NT2/D1 (cell line): ENCODE measurements at regions not wholly inside any gene's neighbourhood (a gene's known extent, or its start where the extent isn't known, plus 50 kb on each side); places are given as distances from the start of the nearest gene placed in this dataset.
A peak's percentile ranks its signal among the peaks of the same experiment; 100 is the strongest.
"Not testable (repeated sequence)": the region's sequence is repeated elsewhere in the genome, so short reads cannot be mapped to it uniquely, and the experiment has no call there.

Experiments
- DNase-seq: peaks from one replicate; pipeline ENCODE4 v3.0.0-alpha.2; 2011; ENCODE audit warnings: low read depth, low spot score
- H3K27me3 ChIP-seq: 2 replicates; pipeline ENCODE4 v1.6.0; 2011; ENCODE audit warnings: mild to moderate bottlenecking; ENCODE audit not compliant: insufficient read length, insufficient read depth
- H3K36me3 ChIP-seq: 2 replicates; pipeline ENCODE4 v1.6.1; 2011; ENCODE audit warnings: mild to moderate bottlenecking, low read length, mixed read lengths; ENCODE audit not compliant: insufficient read depth, insufficient read length
- H3K4me1 ChIP-seq: 2 replicates; pipeline ENCODE4 v1.5.1; 2011; ENCODE audit not compliant: insufficient read depth, insufficient read length
- H3K4me3 ChIP-seq: 2 replicates; pipeline ENCODE4 v1.5.1; 2011; ENCODE audit warnings: low read depth; ENCODE audit not compliant: insufficient read length
- H3K9ac ChIP-seq: 2 replicates; pipeline ENCODE4 v1.6.0; 2011; ENCODE audit warnings: low read depth; ENCODE audit not compliant: insufficient read length
- H3K9me3 ChIP-seq: 2 replicates; pipeline ENCODE4 v1.5.1; 2011; ENCODE audit warnings: mild to moderate bottlenecking, low read length; ENCODE audit not compliant: insufficient read depth
- SUZ12 ChIP-seq: IDR thresholded peaks from 2 replicates; pipeline ENCODE4 v1.6.1; 2011; ENCODE audit not compliant: insufficient read length, insufficient read depth; ENCODE audit errors: extremely low read depth
- YY1 ChIP-seq: IDR thresholded peaks from 2 replicates; pipeline ENCODE4 v1.6.1; 2011; ENCODE audit not compliant: insufficient read length, insufficient read depth
- ZNF274 ChIP-seq: IDR thresholded peaks from 2 replicates; pipeline ENCODE4 v1.6.1; 2011; ENCODE audit warnings: mild to moderate bottlenecking, low read depth, low read length

GRCh38 chr6:10146715-10147451 lies 268.0 kb downstream of the TFAP2A start:
- Histone ChIP-seq H3K9ac (no peak overlapping the region), H3K4me1 (no peaks in the 10 kb centered on the region), H3K9me3 (no peaks in the 10 kb centered on the region), H3K4me3 (no peak overlapping the region), H3K36me3 (no peaks in the 10 kb centered on the region), H3K27me3 (no peaks in the 10 kb centered on the region)
- TF ChIP-seq SUZ12 = no peak
- TF ChIP-seq ZNF274 = no peak
- TF ChIP-seq YY1 = no peak
- DNase-seq = peak; percentile 25

DNA sequence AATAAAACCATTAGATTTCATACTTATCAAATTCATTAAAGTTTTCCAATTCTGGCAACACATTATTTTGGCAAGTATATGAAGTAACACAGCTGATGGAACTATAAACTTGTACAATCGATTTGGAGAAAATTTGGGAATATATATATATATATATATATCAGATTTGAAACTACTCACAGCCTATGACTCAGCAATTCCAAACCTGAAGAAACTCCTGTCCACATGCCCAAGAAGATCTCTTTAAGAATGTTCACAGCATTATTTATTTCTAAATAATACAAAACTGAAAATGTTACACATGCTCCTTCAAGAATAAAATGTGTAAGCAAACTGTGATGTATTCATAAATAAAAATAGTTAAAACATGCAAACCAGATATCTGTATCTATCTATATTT lies 270.1 kb downstream of the TFAP2A start:
- no peak overlapping the region for H3K9ac ChIP-seq
- no peak for DNase-seq
- no peaks in the 10 kb centered on the region for H3K4me1 ChIP-seq
- no peaks in the 10 kb centered on the region for H3K9me3 ChIP-seq
- H3K4me3 ChIP-seq = no peak overlapping the region
- H3K36me3 ChIP-seq = no peaks in the 10 kb centered on the region
- H3K27me3 ChIP-seq = no peaks in the 10 kb centered on the region
- TF ChIP-seq YY1 (no peak), SUZ12 (no peak), ZNF274 (no peak)

GRCh38 chr6:10141746-10142443 lies 273.0 kb downstream of the TFAP2A start:
- H3K9me3 ChIP-seq = no peaks in the 10 kb centered on the region
- TF ChIP-seq ZNF274 = no peak
- no peak for TF ChIP-seq YY1
- TF ChIP-seq SUZ12 = no peak
- no peak overlapping the region for H3K9ac ChIP-seq
- H3K4me3 ChIP-seq = no peak overlapping the region
- no peaks in the 10 kb centered on the region for H3K36me3 ChIP-seq
- no peak for DNase-seq
- no peaks in the 10 kb centered on the region for H3K27me3 ChIP-seq
- no peaks in the 10 kb centered on the region for H3K4me1 ChIP-seq

DNA sequence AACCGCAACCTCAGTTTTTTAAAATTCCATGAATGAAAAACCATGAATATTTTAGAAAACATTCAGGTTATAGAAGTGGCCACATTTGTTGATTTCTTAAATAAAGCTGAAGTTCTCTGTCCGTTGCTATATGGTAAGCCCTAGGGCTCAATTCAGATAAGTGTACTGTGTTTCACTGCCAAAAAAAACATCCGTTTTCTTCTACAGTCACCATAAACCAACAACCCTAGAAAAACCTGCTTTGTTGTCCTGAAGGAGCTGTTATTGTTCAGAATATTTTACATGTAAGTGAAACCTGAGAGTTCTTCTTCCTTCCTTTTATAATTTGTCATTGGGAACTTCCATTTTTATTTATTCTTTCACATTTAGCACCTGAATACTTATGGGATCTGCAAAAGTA lies 274.1 kb downstream of the TFAP2A start:
- no peak for DNase-seq
- Histone ChIP-seq H3K9ac (no peak overlapping the region), H3K9me3 (no peaks in the 10 kb centered on the region), H3K36me3 (no peaks in the 10 kb centered on the region), H3K4me3 (no peak overlapping the region), H3K4me1 (no peaks in the 10 kb centered on the region), H3K27me3 (no peaks in the 10 kb centered on the region)
- TF ChIP-seq SUZ12 = no peak
- no peak for TF ChIP-seq YY1
- TF ChIP-seq ZNF274 = no peak

DNA sequence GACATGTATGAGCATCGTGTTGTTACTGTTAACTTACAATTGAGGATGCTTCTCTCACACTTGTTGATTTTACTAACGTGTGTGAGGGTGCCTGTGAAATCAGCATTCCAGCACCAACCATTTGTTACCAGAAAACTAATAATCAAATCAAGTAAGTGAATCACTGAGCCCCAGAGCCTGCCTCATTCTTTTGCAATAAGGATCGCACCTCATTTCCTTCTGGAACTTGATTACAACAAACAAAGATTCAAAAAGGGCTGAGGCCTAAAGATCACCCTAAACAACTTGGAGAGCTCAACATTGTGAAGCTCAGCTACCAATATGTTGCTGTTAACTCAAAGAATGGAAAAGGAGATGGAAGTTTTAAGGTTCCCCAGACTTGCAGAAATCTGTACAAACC lies 274.7 kb downstream of the TFAP2A start:
- no peak overlapping the region for H3K9ac ChIP-seq
- TF ChIP-seq ZNF274 (no peak), YY1 (no peak), SUZ12 (no peak)
- H3K9me3 ChIP-seq = no peaks in the 10 kb centered on the region
- no peaks in the 10 kb centered on the region for H3K36me3 ChIP-seq
- DNase-seq = no peak
- H3K27me3 ChIP-seq = no peaks in the 10 kb centered on the region
- no peak overlapping the region for H3K4me3 ChIP-seq
- H3K4me1 ChIP-seq = no peaks in the 10 kb centered on the region

DNA sequence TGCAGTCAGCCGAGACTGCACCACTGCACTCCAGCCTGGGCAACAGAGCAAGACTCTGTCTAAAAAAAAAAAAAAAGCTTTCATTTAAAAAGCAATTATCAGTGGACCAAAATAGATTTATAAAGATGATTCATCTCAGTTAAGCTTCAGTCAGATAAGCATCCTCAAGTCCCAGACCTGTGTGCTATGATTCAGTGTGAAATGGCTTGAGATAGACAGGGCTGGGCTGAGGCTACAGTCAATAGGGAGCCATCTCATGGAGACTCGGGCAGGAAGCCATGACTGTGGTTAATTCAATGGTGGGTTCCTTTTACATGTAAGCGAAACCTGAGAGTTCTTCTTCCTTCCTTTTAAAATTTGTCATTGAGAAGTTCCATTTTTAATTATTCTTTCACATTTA lies 276.0 kb downstream of the TFAP2A start:
- no peaks in the 10 kb centered on the region for H3K4me1 ChIP-seq
- H3K27me3 ChIP-seq = no peaks in the 10 kb centered on the region
- H3K9ac ChIP-seq = no peak overlapping the region
- H3K4me3 ChIP-seq = no peak overlapping the region
- no peak for TF ChIP-seq SUZ12
- no peak for TF ChIP-seq ZNF274
- no peak for TF ChIP-seq YY1
- H3K9me3 ChIP-seq = peaks cover 2% of the 10 kb centered on the region; the same call in 1 of the 2 replicates
- H3K36me3 ChIP-seq = no peaks in the 10 kb centered on the region
- DNase-seq = no peak

- Histone ChIP-seq H3K9ac (no peak overlapping the region), H3K4me3 (no peak overlapping the region), H3K4me1 (no peaks in the 10 kb centered on the region), H3K9me3 (peaks cover 8% of the 10 kb centered on the region; the same call in 1 of the 2 replicates), H3K27me3 (no peaks in the 10 kb centered on the region), H3K36me3 (no peaks in the 10 kb centered on the region)
- DNase-seq = no peak
- TF ChIP-seq SUZ12 (no peak), YY1 (no peak), ZNF274 (no peak)
Measured at GRCh38 chr6:10136636-10137035, 278.2 kb downstream of the TFAP2A start.

GRCh38 chr6:10134185-10134584 lies 280.7 kb downstream of the TFAP2A start:
- not testable (repeated sequence) for H3K36me3 ChIP-seq, H3K4me1 ChIP-seq, DNase-seq, H3K27me3 ChIP-seq, H3K4me3 ChIP-seq, H3K9ac ChIP-seq, H3K9me3 ChIP-seq
